Smooth muscle cell (in vitro differentiated cells): ENCODE measurements at regions not wholly inside any gene's neighbourhood (a gene's known extent, or its start where the extent isn't known, plus 50 kb on each side); places are given as distances from the start of the nearest gene placed in this dataset.

Experiments used
- DNase-seq: peaks from one replicate; lab custom pipeline; 2025; ENCODE audit not compliant: unreplicated experiment; lab: John Stamatoyannopoulos, UW
- H2AFZ ChIP-seq: fragments of 200-600 bp; sonication (generic); 2 replicates; pipeline ENCODE4 v1.6.0; 2016; ENCODE audit warnings: antibody characterized with exemption, low read depth, mild to moderate bottlenecking
- H3F3A ChIP-seq: fragments of 200-600 bp; sonication (generic); 2 replicates; pipeline ENCODE4 v1.6.0; 2017; ENCODE audit warnings: antibody characterized with exemption, low read depth
- H3K27ac ChIP-seq: fragments of 200-600 bp; sonication (generic); 2 replicates; pipeline ENCODE4 v1.5.1; 2016; ENCODE audit warnings: low read depth, mild to moderate bottlenecking
- H3K27me3 ChIP-seq: fragments of 200-600 bp; sonication (generic); 2 replicates; pipeline ENCODE4 v1.6.1; 2016; ENCODE audit warnings: low read depth, mild to moderate bottlenecking
- H3K36me3 ChIP-seq: fragments of 200-600 bp; sonication (generic); 2 replicates; pipeline ENCODE4 v1.5.1; 2016; ENCODE audit warnings: low read depth
- H3K4me1 ChIP-seq: fragments of 200-600 bp; sonication (generic); 2 replicates; pipeline ENCODE4 v1.5.1; 2016; ENCODE audit warnings: low read depth
- H3K4me2 ChIP-seq: fragments of 200-600 bp; sonication (generic); 2 replicates; pipeline ENCODE4 v1.6.0; 2016; ENCODE audit warnings: mild to moderate bottlenecking
- H3K4me3 ChIP-seq: fragments of 200-600 bp; sonication (generic); 2 replicates; pipeline ENCODE4 v1.5.1; 2016; ENCODE audit warnings: mild to moderate bottlenecking
- H3K79me2 ChIP-seq: fragments of 200-600 bp; sonication (generic); 2 replicates; pipeline ENCODE4 v1.6.0; 2016; ENCODE audit warnings: low read depth, mild to moderate bottlenecking
- H3K9ac ChIP-seq: fragments of 200-600 bp; sonication (generic); 2 replicates; pipeline ENCODE4 v1.6.0; 2016; ENCODE audit warnings: low read depth
- H3K9me3 ChIP-seq: fragments of 200-600 bp; sonication (generic); replicated peaks from 2 replicates; pipeline ENCODE4 v1.5.1; 2016; ENCODE audit warnings: low read depth
- H4K20me1 ChIP-seq: fragments of 200-600 bp; sonication (generic); 2 replicates; pipeline ENCODE4 v1.6.0; 2016; ENCODE audit warnings: low read depth
- WGBS: methylation state at CpG from one replicate; pipeline ENCODE4 v1.1.7; 2016; ENCODE audit warnings: low lambda C conversion rate; 5-methylcytosine and 5-hydroxymethylcytosine counted together
- TF ChIP-seq, protein P1 (sequence below): fragments of 200-600 bp; sonication (generic); IDR thresholded peaks from 2 replicates; pipeline ENCODE4 v1.5.1; 2017; ENCODE audit warnings: borderline replicate concordance, mild to moderate bottlenecking, antibody characterized with exemption; ENCODE audit not compliant: insufficient read depth, poor library complexity, severe bottlenecking

DNA sequence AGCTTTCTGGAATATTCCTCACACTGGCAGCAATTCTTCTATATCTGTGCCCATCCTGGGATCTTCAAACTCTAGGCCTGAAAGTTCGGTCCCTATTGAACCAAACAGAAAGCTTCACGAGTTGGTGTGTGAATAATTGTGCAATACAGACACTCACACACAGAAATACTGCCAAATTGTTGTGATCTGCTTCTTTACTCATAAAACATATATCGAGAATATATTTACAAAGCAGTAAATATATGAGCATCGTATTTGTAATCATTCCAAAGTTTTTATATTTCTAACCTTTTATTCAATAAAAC is 56.6 kb upstream of the BEX4 start:
- Histone ChIP-seq H3K4me1 (no peaks in the 10 kb centered on the region), H3F3A (no peaks in the 10 kb centered on the region), H3K27me3 (no peaks in the 10 kb centered on the region), H3K36me3 (no peaks in the 10 kb centered on the region), H3K27ac (no peak overlapping the region), H3K9ac (no peak overlapping the region), H2AFZ (no peak overlapping the region), H3K4me3 (no peak overlapping the region), H3K4me2 (no peak overlapping the region), H4K20me1 (no peaks in the 10 kb centered on the region), H3K9me3 (no peaks in the 10 kb centered on the region), H3K79me2 (no peaks in the 10 kb centered on the region)
- TF ChIP-seq, protein P1, sequence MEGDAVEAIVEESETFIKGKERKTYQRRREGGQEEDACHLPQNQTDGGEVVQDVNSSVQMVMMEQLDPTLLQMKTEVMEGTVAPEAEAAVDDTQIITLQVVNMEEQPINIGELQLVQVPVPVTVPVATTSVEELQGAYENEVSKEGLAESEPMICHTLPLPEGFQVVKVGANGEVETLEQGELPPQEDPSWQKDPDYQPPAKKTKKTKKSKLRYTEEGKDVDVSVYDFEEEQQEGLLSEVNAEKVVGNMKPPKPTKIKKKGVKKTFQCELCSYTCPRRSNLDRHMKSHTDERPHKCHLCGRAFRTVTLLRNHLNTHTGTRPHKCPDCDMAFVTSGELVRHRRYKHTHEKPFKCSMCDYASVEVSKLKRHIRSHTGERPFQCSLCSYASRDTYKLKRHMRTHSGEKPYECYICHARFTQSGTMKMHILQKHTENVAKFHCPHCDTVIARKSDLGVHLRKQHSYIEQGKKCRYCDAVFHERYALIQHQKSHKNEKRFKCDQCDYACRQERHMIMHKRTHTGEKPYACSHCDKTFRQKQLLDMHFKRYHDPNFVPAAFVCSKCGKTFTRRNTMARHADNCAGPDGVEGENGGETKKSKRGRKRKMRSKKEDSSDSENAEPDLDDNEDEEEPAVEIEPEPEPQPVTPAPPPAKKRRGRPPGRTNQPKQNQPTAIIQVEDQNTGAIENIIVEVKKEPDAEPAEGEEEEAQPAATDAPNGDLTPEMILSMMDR, result no peak
- DNase-seq, result no peak
- 44% methylated on average over 4 of the region's 4 CpGs for WGBS

DNA sequence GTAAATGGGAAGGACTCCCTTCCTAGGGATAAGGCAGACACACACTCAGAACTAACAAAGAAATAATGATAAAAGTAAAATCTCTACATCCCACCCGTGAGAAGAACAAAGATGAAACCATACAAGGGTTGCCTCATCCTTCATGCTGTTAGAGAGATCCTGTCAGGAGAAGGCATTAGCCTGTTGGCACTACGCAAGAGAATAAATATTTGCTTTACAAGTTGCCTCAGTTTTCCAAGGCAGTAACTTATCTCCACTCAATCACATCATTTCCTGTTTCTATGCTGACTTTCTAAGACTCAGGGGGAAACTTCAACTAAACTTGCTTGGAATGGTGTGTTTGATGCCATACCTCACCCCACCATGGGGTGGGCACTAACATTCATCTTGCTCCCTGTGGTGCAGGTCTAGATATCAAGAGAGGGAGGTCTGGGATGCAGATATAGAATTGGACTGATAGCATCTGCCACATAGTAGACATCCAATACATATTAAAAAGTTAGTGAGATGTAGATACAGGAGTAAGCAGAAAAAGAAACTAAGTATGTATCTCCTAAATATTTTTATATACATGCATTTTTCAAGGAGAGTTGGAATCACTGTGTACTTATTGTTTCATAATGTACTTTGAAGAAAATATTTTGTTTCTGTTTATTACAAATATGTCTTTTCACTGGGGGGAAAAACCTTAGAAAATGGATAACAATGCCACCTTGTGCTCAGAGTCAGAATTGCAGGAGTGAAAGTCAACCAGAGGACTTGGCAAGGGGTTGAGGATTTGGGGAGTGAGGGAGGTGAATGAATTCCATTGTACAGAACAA is 57.2 kb upstream of the BEX4 start:
- no peak overlapping the region for H3K27ac ChIP-seq
- H3K79me2 ChIP-seq, result no peaks in the 10 kb centered on the region
- H3K4me2 ChIP-seq, result no peak overlapping the region
- H3K9ac ChIP-seq, result no peak overlapping the region
- TF ChIP-seq, protein P1, result peak; percentile 64
- no peak for DNase-seq
- no peak overlapping the region for H3K4me3 ChIP-seq
- 40% methylated on average over 2 of the region's 2 CpGs for WGBS
- H3F3A ChIP-seq, result no peaks in the 10 kb centered on the region
- no peaks in the 10 kb centered on the region for H3K36me3 ChIP-seq
- H3K9me3 ChIP-seq, result no peaks in the 10 kb centered on the region
- H3K27me3 ChIP-seq, result no peaks in the 10 kb centered on the region
- H4K20me1 ChIP-seq, result no peaks in the 10 kb centered on the region
- no peak overlapping the region for H2AFZ ChIP-seq
- no peaks in the 10 kb centered on the region for H3K4me1 ChIP-seq

DNA sequence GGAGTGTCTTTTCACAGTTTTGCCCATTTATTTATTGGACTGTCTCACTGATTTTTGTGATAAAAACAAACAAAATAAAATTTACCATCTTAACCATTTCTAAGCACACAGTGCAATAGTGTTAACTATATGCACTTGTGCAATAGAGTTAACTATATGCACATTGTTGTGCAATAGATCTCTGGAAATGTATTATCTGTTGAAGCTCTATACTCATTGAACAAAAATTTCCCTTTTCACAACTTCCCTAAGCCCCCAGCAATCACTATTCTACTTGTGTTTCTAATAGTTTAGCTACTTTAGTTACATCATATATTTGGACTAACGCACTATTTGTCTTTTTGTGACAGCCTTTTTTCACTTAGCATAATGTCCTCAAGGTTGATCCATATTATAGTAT is 59.7 kb upstream of the BEX4 start:
- H3K4me1 ChIP-seq, result no peaks in the 10 kb centered on the region
- no peaks in the 10 kb centered on the region for H3K9me3 ChIP-seq
- TF ChIP-seq, protein P1, result no peak
- H3K79me2 ChIP-seq, result no peaks in the 10 kb centered on the region
- no peak overlapping the region for H3K27ac ChIP-seq
- H4K20me1 ChIP-seq, result no peaks in the 10 kb centered on the region
- H2AFZ ChIP-seq, result no peak overlapping the region
- no peak overlapping the region for H3K4me2 ChIP-seq
- no peaks in the 10 kb centered on the region for H3K27me3 ChIP-seq
- 65% methylated on average over 1 of the region's 1 CpG for WGBS
- H3K36me3 ChIP-seq, result no peaks in the 10 kb centered on the region
- H3K4me3 ChIP-seq, result no peak overlapping the region
- no peak overlapping the region for H3K9ac ChIP-seq
- peaks cover 5% of the 10 kb centered on the region for H3F3A ChIP-seq
- DNase-seq, result no peak

DNA sequence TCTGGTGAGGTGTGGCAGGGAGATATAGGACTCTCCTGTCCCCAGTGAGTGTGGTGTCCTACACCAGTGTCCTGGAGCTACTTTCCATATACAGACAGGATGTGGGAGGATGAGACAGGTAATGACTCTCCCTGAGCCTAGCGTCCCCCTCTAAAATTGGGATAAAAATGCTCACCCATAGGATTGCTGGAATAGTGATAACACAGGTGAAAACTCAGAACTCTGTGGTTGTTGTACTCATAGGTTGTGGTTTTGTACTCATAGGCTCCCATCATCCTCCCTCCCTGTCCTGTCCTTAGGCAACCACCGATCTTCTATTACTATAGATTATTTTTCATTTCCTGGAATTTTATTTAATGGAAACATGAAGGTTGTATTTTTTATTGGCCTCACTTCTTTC is 60.7 kb upstream of the NXF3 start:
- Histone ChIP-seq H3F3A (peaks cover 5% of the 10 kb centered on the region), H3K4me2 (no peak overlapping the region), H3K9me3 (no peaks in the 10 kb centered on the region), H3K4me1 (no peaks in the 10 kb centered on the region), H3K4me3 (no peak overlapping the region), H3K79me2 (no peaks in the 10 kb centered on the region), H2AFZ (no peak overlapping the region), H4K20me1 (no peaks in the 10 kb centered on the region), H3K27ac (no peak overlapping the region), H3K9ac (no peak overlapping the region), H3K27me3 (no peaks in the 10 kb centered on the region), H3K36me3 (no peaks in the 10 kb centered on the region)
- WGBS, result 73% methylated on average over 2 of the region's 2 CpGs
- DNase-seq, result no peak
- TF ChIP-seq, protein P1, result no peak
